Pancreas (tissue), 10 donors: ENCODE measurements at regions not wholly inside any gene's neighbourhood (a gene's known extent, or its start where the extent isn't known, plus 50 kb on each side); places are given as distances from the start of the nearest gene placed in this dataset.

ENCODE experiments used
- ATAC-seq, 4 donors: fragments of 200-7000 bp; cut with Tn5 transposase; one replicate each; pipeline versions ENCODE4 v1.8.0 to v1.9.1; 2020; ENCODE audit warnings: mild to moderate bottlenecking in 4 of 4, moderate library complexity in 4 of 4
- DNase-seq, 6 donors: peaks; one replicate each; pipeline ENCODE4 v3.0.0-alpha.2; 2020
- FAIRE-seq: peaks from 2 replicates; lab custom pipeline; 2012; peaks lifted over from hg19 to GRCh38; lab: Jason Lieb, UNC
- H3K27ac ChIP-seq, 4 donors: fragments of 200-600 bp; sonication (generic); 1 replicate in 3 of 4; 2 replicates in 1 of 4; pipeline versions ENCODE4 v1.5.0 to v1.8.0; 2020
- H3K27me3 ChIP-seq, 4 donors: fragments of 200-600 bp; one replicate each; pipeline ENCODE4 v1.8.0; 2021
- H3K36me3 ChIP-seq, 3 donors: fragments of 200-600 bp; sonication (generic) in 1 of 3; one replicate each; pipeline versions ENCODE4 v1.5.0 to v1.8.0; 2020 to 2021
- H3K4me1 ChIP-seq, 3 donors: fragments of 200-600 bp; one replicate each; pipeline ENCODE4 v1.8.0; 2021
- H3K4me3 ChIP-seq, 4 donors: fragments of 200-600 bp; sonication (generic) in 2 of 4; one replicate each; pipeline versions ENCODE4 v1.5.0 to v1.8.0; 2020 to 2021
- H3K9me3 ChIP-seq, 4 donors: fragments of 200-600 bp; one replicate each; pipeline ENCODE4 v1.8.0; 2021
- CTCF ChIP-seq, 4 donors: fragments of 200-600 bp; sonication (generic) in 3 of 4; IDR thresholded peaks; one replicate each; pipeline versions ENCODE4 v1.5.0 to v1.8.0; 2021; ENCODE audit warnings: antibody characterized with exemption in 4 of 4
- WGBS, 2 donors: extraction: QIAGEN DNeasy Blood & Tissue Kit; methylation state at CpG; one replicate each; pipeline ENCODE4 v1.1.7; 2013; 5-methylcytosine and 5-hydroxymethylcytosine counted together
- intact Hi-C, 3 donors: fragments of 100-400 bp; cut with DNase I; formaldehyde crosslinking; loops; one replicate each; pipeline versions ENCODE4 v1.11.1 to v1.14.2; 2022
- donor health status: healthy with polysubstance abuse.
- donor health status: DM: no; HTN: no; CAD: no; lungs with moderate emphysema.
- donor health status: DM: no; HTN: no; CAD: no.
- donor health status: control.
- donor health status: control.
- donor health status: Bipolar disorder and iron deficiency.
- donor health status: DM: yes; HTN: yes; CAD: no.
- donor health status: DM: no; HTN: no; CAD: no.
- donor health status: DM: no; HTN: no; CAD: no.
- donor health status: DM: yes; HTN: yes; CAD: no.

DNA sequence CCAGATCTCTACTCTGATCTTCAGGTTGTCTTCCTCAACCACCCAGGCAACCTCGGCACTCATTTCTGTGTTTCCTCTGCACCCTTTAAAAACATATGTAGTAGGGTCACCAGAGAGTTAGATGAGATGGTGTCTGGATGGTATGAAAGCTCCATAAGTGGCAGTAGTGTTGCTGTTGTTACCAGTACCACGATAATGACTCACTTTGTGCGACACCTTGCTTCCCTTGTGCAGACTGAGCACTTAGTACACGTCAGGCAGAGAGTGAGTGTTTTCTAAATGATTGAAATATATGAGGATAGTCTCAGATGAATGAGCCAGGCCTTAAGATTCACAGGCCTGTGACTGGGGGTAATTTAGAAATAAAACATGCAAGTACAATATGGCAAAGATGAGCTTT lies 188.7 kb downstream of the MAF start:
- Histone ChIP-seq H3K9me3 (no peaks in the 10 kb centered on the region), H3K27ac (no peak overlapping the region), H3K36me3 (no peaks in the 10 kb centered on the region), H3K4me1 (no peaks in the 10 kb centered on the region), H3K27me3 (no peaks in the 10 kb centered on the region), H3K4me3 (no peak overlapping the region)
- FAIRE-seq (no peak), DNase-seq (no peak), ATAC-seq (no peak)
- no peak for TF ChIP-seq CTCF (IDR thresholded peaks at IDR 0.05)
- 71 to 80% methylated on average over 4 of the region's 4 CpGs for WGBS, 2 donors
- intact Hi-C loops, result no loop called here

GRCh38 chr16:79411357-79411756 lies 189.2 kb downstream of the MAF start:
- Histone ChIP-seq H3K27ac (no peak overlapping the region), H3K4me3 (no peak overlapping the region), H3K4me1 (no peaks in the 10 kb centered on the region), H3K27me3 (no peaks in the 10 kb centered on the region), H3K9me3 (no peaks in the 10 kb centered on the region), H3K36me3 (no peaks in the 10 kb centered on the region)
- intact Hi-C loops, result no loop called here
- no peak for FAIRE-seq
- ATAC-seq, result no peak
- DNase-seq, result no peak
- TF ChIP-seq CTCF (IDR thresholded peaks at IDR 0.05), result no peak

DNA sequence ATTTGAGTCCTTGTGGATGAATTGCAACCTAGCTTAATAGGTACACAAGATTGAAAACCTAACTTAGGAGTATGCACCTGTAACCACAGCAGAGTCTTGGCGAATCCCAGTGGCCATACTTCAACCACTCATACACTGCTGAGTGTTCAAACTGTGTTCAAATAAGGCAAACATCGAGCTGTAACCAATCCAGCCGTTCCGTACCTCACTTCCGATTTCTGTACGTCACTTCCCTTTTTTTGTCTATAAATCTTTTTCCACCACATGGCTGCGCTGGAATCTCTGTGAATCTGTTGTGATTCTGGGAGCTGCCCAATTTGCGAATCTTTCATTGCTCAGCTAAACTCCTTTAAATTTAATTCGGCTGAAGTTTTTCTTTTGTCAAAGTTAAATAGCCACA lies 190.6 kb downstream of the MAF start:
- Histone ChIP-seq H3K4me1 (no peaks in the 10 kb centered on the region), H3K27me3 (no peaks in the 10 kb centered on the region), H3K9me3 (no peaks in the 10 kb centered on the region), H3K27ac (no peak overlapping the region), H3K4me3 (no peak overlapping the region), H3K36me3 (no peaks in the 10 kb centered on the region)
- DNase-seq (no peak), ATAC-seq (no peak), FAIRE-seq (no peak)
- no peak for TF ChIP-seq CTCF (IDR thresholded peaks at IDR 0.05)
- WGBS, 2 donors, result 82 to 90% methylated on average over 9 of the region's 9 CpGs
- intact Hi-C loops, result no loop called here

GRCh38 chr16:79408355-79408754 lies 192.2 kb downstream of the MAF start:
- Histone ChIP-seq H3K27me3 (no peaks in the 10 kb centered on the region), H3K4me1 (no peaks in the 10 kb centered on the region), H3K27ac (no peak overlapping the region), H3K9me3 (no peaks in the 10 kb centered on the region), H3K36me3 (no peaks in the 10 kb centered on the region), H3K4me3 (no peak overlapping the region)
- ATAC-seq (no peak), FAIRE-seq (no peak), DNase-seq (no peak)
- 87 to 98% methylated on average over 6 of the region's 6 CpGs for WGBS, 2 donors
- intact Hi-C loops, result no loop called here
- no peak for TF ChIP-seq CTCF (IDR thresholded peaks at IDR 0.05)

GRCh38 chr16:79407461-79408135 lies 192.9 kb downstream of the MAF start:
- ATAC-seq (no peak), DNase-seq (no peak), FAIRE-seq (no peak)
- H3K36me3 ChIP-seq, result no peaks in the 10 kb centered on the region
- no peaks in the 10 kb centered on the region for H3K4me1 ChIP-seq
- H3K27me3 ChIP-seq, result no peaks in the 10 kb centered on the region
- 44 to 60% methylated on average over 15 of the region's 15 CpGs for WGBS, 2 donors
- intact Hi-C loops, result no loop called here
- H3K9me3 ChIP-seq, result no peaks in the 10 kb centered on the region
- no peak overlapping the region for H3K27ac ChIP-seq
- no peak overlapping the region for H3K4me3 ChIP-seq
- no peak for TF ChIP-seq CTCF (IDR thresholded peaks at IDR 0.05)
